MCF 10A (cell line): ENCODE measurements at regions not wholly inside any gene's neighbourhood (a gene's known extent, or its start where the extent isn't known, plus 50 kb on each side); places are given as distances from the start of the nearest gene placed in this dataset.

Source experiments
- BruUV-seq: library from RNA; stranded (reverse); fragments of 400-500 nt; replicated peaks from 2 replicates; lab custom pipeline; 2021; lab: Mats Ljungman, UMichigan
- CTCF ChIA-PET: fragments of 300-600 bp; sonication (Branson Sonifier 250); formaldehyde crosslinking; extraction: SDS; loops from one replicate; lab custom pipeline; 2021; ENCODE audit warnings: antibody characterized with exemption, inconsistent platforms; lab: Yijun Ruan, JAX
- POLR2A ChIA-PET: fragments of 300-600, 350-650 bp; sonication (Branson Sonifier 250); formaldehyde crosslinking; extraction: SDS; loops from one replicate; lab custom pipeline; 2020; ENCODE audit warnings: antibody characterized with exemption, inconsistent platforms; lab: Yijun Ruan, JAX
- DNase-seq: peaks from one replicate; pipeline ENCODE4 v3.0.0-alpha.2; 2018; ENCODE audit not compliant: unreplicated experiment
- H3K27ac Mint-ChIP-seq: one replicate; pipeline ENCODE4 v1.8.0; 2022; ENCODE audit warnings: mild to moderate bottlenecking, low read depth, mixed read lengths; ENCODE audit not compliant: unreplicated experiment
- H3K27me3 Mint-ChIP-seq: one replicate; pipeline ENCODE4 v1.8.0; 2022; ENCODE audit warnings: mixed read lengths; ENCODE audit not compliant: insufficient read depth, unreplicated experiment
- H3K36me3 Mint-ChIP-seq: one replicate; pipeline ENCODE4 v1.8.0; 2022; ENCODE audit warnings: mild to moderate bottlenecking, moderate library complexity, mixed read lengths; ENCODE audit not compliant: insufficient read depth, unreplicated experiment
- H3K4me1 Mint-ChIP-seq: one replicate; pipeline ENCODE4 v1.8.0; 2022; ENCODE audit warnings: mixed read lengths; ENCODE audit not compliant: insufficient read depth, unreplicated experiment
- H3K4me3 Mint-ChIP-seq: one replicate; pipeline ENCODE4 v1.8.0; 2022; ENCODE audit warnings: mild to moderate bottlenecking, moderate library complexity, mixed read lengths; ENCODE audit not compliant: unreplicated experiment
- H3K9me3 Mint-ChIP-seq: one replicate; pipeline ENCODE4 v1.8.0; 2022; ENCODE audit warnings: mixed read lengths; ENCODE audit not compliant: unreplicated experiment
- CTCF ChIP-seq: fragments of 200-600 bp; IDR thresholded peaks from one replicate; pipeline ENCODE4 v1.8.0; 2022; ENCODE audit warnings: antibody characterized with exemption, mild to moderate bottlenecking; ENCODE audit not compliant: unreplicated experiment
- intact Hi-C: fragments of 100-400 bp; cut with micrococcal nuclease; formaldehyde crosslinking; loops from 2 replicates; pipeline ENCODE4 v1.14.1; 2022

GRCh38 chr10:123294886-123295285 is 140.7 kb downstream of the BUB3 start:
- Mint-ChIP-seq H3K27me3 (no peaks in the 10 kb centered on the region), H3K4me1 (no peaks in the 10 kb centered on the region), H3K4me3 (no peak overlapping the region), H3K9me3 (peaks cover 6% of the 10 kb centered on the region), H3K27ac (no peak overlapping the region), H3K36me3 (peaks cover 5% of the 10 kb centered on the region)
- TF ChIP-seq CTCF: no peak
- CTCF ChIA-PET: no interaction called here
- BruUV-seq: no TSS peak
- POLR2A ChIA-PET: no interaction called here
- DNase-seq: no peak
- intact Hi-C loops: no loop called here

GRCh38 chr10:123295644-123296043 is 141.4 kb downstream of the BUB3 start:
- no peak for TF ChIP-seq CTCF
- no peak for DNase-seq
- intact Hi-C loops: no loop called here
- Mint-ChIP-seq H3K36me3 (peaks cover 5% of the 10 kb centered on the region), H3K27me3 (no peaks in the 10 kb centered on the region), H3K9me3 (peaks cover 6% of the 10 kb centered on the region), H3K4me3 (no peak overlapping the region), H3K27ac (no peak overlapping the region), H3K4me1 (no peaks in the 10 kb centered on the region)
- POLR2A ChIA-PET: no interaction called here
- CTCF ChIA-PET: no interaction called here
- BruUV-seq: no TSS peak

- Mint-ChIP-seq H3K36me3 (peaks cover 5% of the 10 kb centered on the region), H3K4me1 (no peaks in the 10 kb centered on the region), H3K4me3 (no peak overlapping the region), H3K27ac (no peak overlapping the region), H3K27me3 (no peaks in the 10 kb centered on the region), H3K9me3 (peaks cover 6% of the 10 kb centered on the region)
- no peak for DNase-seq
- CTCF ChIA-PET: no interaction called here
- POLR2A ChIA-PET: no interaction called here
- no TSS peak for BruUV-seq
- intact Hi-C loops: no loop called here
- TF ChIP-seq CTCF: no peak
Observed at GRCh38 chr10:123297175-123297574, 143.0 kb downstream of the BUB3 start.

- Mint-ChIP-seq H3K36me3 (peaks cover 5% of the 10 kb centered on the region), H3K4me1 (no peaks in the 10 kb centered on the region), H3K9me3 (peaks cover 6% of the 10 kb centered on the region), H3K27me3 (no peaks in the 10 kb centered on the region), H3K27ac (no peak overlapping the region), H3K4me3 (no peak overlapping the region)
- intact Hi-C loops: no loop called here
- DNase-seq: no peak
- BruUV-seq: no TSS peak
- TF ChIP-seq CTCF: no peak
- POLR2A ChIA-PET: no interaction called here
- CTCF ChIA-PET: interaction anchor here (0.6 kb wide), 2 partner anchors 102 to 277 kb away, joined by 3 read pairs; no protein-coding TSS in a partner anchor
Observed at GRCh38 chr10:123298583-123298982, 144.4 kb downstream of the BUB3 start.
